Esophagus squamous epithelium (tissue), 5 donors: ENCODE measurements at regions not wholly inside any gene's neighbourhood (a gene's known extent, or its start where the extent isn't known, plus 50 kb on each side); places are given as distances from the start of the nearest gene placed in this dataset.
"Not testable (repeated sequence)": the region's sequence is repeated elsewhere in the genome, so short reads cannot be mapped to it uniquely, and the experiment has no call there.

Experiments
- DNase-seq: peaks from one replicate; lab custom pipeline; 2025; lab: John Stamatoyannopoulos, UW
- H3K27ac ChIP-seq, 4 donors: fragments of 200-600 bp; sonication (generic); one replicate each; pipeline ENCODE4 v1.5.1; 2016 to 2019; ENCODE audit warnings: mild to moderate bottlenecking in 1 of 4
- H3K27me3 ChIP-seq, 4 donors: fragments of 200-600 bp; sonication (generic); 1 replicate in 3 of 4; 2 replicates in 1 of 4; pipeline versions ENCODE4 v1.5.1 to v1.6.0; 2017 to 2021; ENCODE audit warnings: antibody characterized with exemption in 1 of 4
- H3K36me3 ChIP-seq, 3 donors: fragments of 200-600 bp; sonication (generic); one replicate each; pipeline ENCODE4 v1.5.1; 2016 to 2019
- H3K4me1 ChIP-seq, 3 donors: fragments of 200-600 bp; sonication (generic); one replicate each; pipeline ENCODE4 v1.5.1; 2017 to 2019
- H3K4me3 ChIP-seq, 4 donors: fragments of 200-600 bp; sonication (generic); 1 replicate in 3 of 4; 2 replicates in 1 of 4; pipeline ENCODE4 v1.5.1; 2016 to 2019; ENCODE audit warnings: mild to moderate bottlenecking in 2 of 4, moderate library complexity in 1 of 4
- H3K9me3 ChIP-seq, 3 donors: fragments of 200-600 bp; sonication (generic); one replicate each; pipeline ENCODE4 v1.5.1; 2016 to 2019
- POLR2A ChIP-seq, 4 donors: fragments of 450-650 bp; IDR thresholded peaks; one replicate each; pipeline ENCODE4 v1.6.1; 2017; ENCODE audit warnings: antibody characterized with exemption in 4 of 4, mild to moderate bottlenecking in 4 of 4, moderate library complexity in 3 of 4
- WGBS, 2 donors: methylation state at CpG; one replicate each; pipeline ENCODE4 v1.1.5; 2018; 5-methylcytosine and 5-hydroxymethylcytosine counted together
- intact Hi-C: fragments of 100-400 bp; cut with DNase I; formaldehyde crosslinking; loops from one replicate; pipeline ENCODE4 v1.15.0; 2022
- TF ChIP-seq, protein P1 (sequence below), 6 experiments: fragments of 450-650 bp in 4 of 6; fragments of 200-600 bp in 2 of 6; sonication (generic) in 2 of 6; IDR thresholded peaks; one replicate each; pipeline ENCODE4 v1.5.1; 2016 to 2019; ENCODE audit warnings: antibody characterized with exemption in 6 of 6, mild to moderate bottlenecking in 4 of 6, moderate library complexity in 4 of 6
- donor health status: DM: yes; HTN: yes; CAD: no.

DNA sequence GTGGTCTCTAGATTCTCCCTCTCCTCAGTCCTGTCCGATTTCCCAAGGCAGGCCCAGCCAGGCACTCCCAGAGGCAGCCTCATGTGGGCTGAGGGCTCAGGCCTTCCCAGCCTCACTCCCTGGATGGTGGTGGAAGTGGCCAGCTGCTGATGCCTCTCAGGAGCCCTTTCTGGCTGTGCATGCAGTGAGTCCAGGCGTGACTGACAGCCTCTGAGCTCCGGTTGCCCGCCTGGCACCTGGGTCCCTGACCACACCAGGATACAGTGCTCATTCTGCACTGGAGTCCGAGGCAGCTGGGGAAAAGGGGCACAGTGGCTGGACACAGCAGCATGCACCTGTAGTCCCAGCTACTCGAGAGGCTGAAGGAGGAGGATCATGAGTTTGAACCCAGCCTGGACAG, 132.6 kb downstream of the CUL2 start:
- Histone ChIP-seq H3K9me3 (no peaks in the 10 kb centered on the region), H3K27me3 (no peaks in the 10 kb centered on the region), H3K36me3 (no peaks in the 10 kb centered on the region), H3K4me3 (no peak overlapping the region), H3K27ac (no peak overlapping the region), H3K4me1 (peaks cover 13 to 41% (median 16%) of the 10 kb centered on the region in 3 donors)
- DNase-seq: no peak
- TF ChIP-seq, protein P1, sequence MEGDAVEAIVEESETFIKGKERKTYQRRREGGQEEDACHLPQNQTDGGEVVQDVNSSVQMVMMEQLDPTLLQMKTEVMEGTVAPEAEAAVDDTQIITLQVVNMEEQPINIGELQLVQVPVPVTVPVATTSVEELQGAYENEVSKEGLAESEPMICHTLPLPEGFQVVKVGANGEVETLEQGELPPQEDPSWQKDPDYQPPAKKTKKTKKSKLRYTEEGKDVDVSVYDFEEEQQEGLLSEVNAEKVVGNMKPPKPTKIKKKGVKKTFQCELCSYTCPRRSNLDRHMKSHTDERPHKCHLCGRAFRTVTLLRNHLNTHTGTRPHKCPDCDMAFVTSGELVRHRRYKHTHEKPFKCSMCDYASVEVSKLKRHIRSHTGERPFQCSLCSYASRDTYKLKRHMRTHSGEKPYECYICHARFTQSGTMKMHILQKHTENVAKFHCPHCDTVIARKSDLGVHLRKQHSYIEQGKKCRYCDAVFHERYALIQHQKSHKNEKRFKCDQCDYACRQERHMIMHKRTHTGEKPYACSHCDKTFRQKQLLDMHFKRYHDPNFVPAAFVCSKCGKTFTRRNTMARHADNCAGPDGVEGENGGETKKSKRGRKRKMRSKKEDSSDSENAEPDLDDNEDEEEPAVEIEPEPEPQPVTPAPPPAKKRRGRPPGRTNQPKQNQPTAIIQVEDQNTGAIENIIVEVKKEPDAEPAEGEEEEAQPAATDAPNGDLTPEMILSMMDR (IDR thresholded peaks at IDR 0.05): no peak
- TF ChIP-seq POLR2A (IDR thresholded peaks at IDR 0.05): no peak
- intact Hi-C loops: no loop called here
- 80 to 87% methylated on average over 3 to 5 of the region's 6 CpGs for WGBS, 2 donors

- WGBS, 2 donors: 71 to 93% methylated on average over 3 of the region's 3 CpGs
- no peak for TF ChIP-seq POLR2A (IDR thresholded peaks at IDR 0.05)
- TF ChIP-seq, protein P1 (IDR thresholded peaks at IDR 0.05): no peak
- H3K27me3 ChIP-seq: no peaks in the 10 kb centered on the region
- H3K27ac ChIP-seq: no peak overlapping the region
- no peaks in the 10 kb centered on the region for H3K9me3 ChIP-seq
- no peaks in the 10 kb centered on the region for H3K36me3 ChIP-seq
- no peak overlapping the region for H3K4me3 ChIP-seq
- H3K4me1 ChIP-seq: peaks cover 13 to 49% (median 16%) of the 10 kb centered on the region in 3 donors
- no peak for DNase-seq
- intact Hi-C loops: no loop called here
Measured at GRCh38 chr10:34956756-34957155, 133.4 kb downstream of the CUL2 start.

DNA sequence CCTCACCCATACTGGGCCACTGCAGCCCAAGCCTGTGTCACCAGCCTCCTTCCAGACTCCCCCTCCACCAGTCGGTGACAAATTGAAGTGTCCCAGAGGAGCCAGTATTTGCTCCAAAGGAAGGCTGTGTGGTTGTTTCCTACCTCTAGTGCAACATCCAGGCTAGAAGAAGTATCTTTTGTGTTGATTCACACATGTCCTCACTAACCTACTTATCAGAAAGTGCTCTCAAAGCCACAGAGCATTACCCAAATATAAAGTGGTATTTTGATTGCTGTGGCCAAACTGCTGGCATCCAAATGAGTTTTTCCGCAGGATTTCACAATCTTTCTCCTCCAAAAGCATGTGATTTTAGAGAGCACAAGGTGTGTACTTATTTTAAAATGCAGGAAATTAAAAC, 134.8 kb downstream of the CUL2 start:
- WGBS, 2 donors: 18 to 47% methylated on average over 1 to 2 of the region's 2 CpGs
- intact Hi-C loops: no loop called here
- Histone ChIP-seq H3K36me3 (no peaks in the 10 kb centered on the region), H3K4me1 (peaks cover 13 to 52% (median 16%) of the 10 kb centered on the region in 3 donors), H3K27me3 (no peaks in the 10 kb centered on the region), H3K27ac (peak overlapping the region; percentile 67 to 78 (median 72)), H3K9me3 (no peaks in the 10 kb centered on the region), H3K4me3 (no peak overlapping the region)
- DNase-seq: no peak
- TF ChIP-seq, protein P1 (IDR thresholded peaks at IDR 0.05): no peak
- TF ChIP-seq POLR2A (IDR thresholded peaks at IDR 0.05): no peak

DNA sequence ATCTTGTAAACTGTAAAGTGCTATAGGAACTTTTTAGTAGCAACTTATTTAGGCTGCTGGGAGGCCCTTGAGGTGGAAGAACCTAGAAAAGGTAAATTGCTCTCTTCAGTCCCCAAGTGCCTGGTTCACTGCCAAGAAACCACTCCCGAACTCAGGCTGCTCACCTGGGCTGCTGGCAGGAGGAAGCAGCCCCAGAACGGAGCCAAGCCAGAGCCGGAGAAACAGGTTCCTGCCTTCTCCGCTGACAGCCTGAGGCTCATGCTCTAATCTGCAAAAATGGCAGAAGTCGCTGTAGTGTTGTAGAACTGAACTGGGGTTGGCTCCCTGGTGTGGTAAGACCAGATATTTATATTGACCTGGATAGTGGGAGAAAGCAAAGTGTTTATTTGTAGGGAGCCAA, 136.0 kb downstream of the CUL2 start:
- peak; percentile 8 for DNase-seq
- no peak for TF ChIP-seq POLR2A (IDR thresholded peaks at IDR 0.05)
- TF ChIP-seq, protein P1 (IDR thresholded peaks at IDR 0.05): peak in 1 of 6 experiments; percentile 12
- Histone ChIP-seq H3K4me3 (no peak overlapping the region), H3K9me3 (no peaks in the 10 kb centered on the region), H3K4me1 (peaks cover 13 to 52% (median 16%) of the 10 kb centered on the region in 3 donors), H3K27ac (peak overlapping the region; percentile 41 to 78 (median 71)), H3K36me3 (no peaks in the 10 kb centered on the region), H3K27me3 (no peaks in the 10 kb centered on the region)
- 12 to 34% methylated on average over 5 of the region's 5 CpGs for WGBS, 2 donors
- intact Hi-C loops: no loop called here

- DNase-seq, H3K36me3 ChIP-seq, H3K4me3 ChIP-seq, H3K27me3 ChIP-seq, H3K27ac ChIP-seq, intact Hi-C loops, H3K9me3 ChIP-seq: not testable (repeated sequence)
- peaks cover 13 to 49% (median 16%) of the 10 kb centered on the region in 3 donors for H3K4me1 ChIP-seq
- 64 to 72% methylated on average over 9 to 10 of the region's 11 CpGs for WGBS, 2 donors
Measured at GRCh38 chr10:34951263-34951887, 136.3 kb upstream of the PARD3 start.

GRCh38 chr10:34945951-34946522, 130.9 kb upstream of the PARD3 start:
- H3K36me3 ChIP-seq, H3K27me3 ChIP-seq, H3K4me3 ChIP-seq, intact Hi-C loops, H3K27ac ChIP-seq, DNase-seq, H3K9me3 ChIP-seq: not testable (repeated sequence)
- peaks cover 8 to 19% (median 14%) of the 10 kb centered on the region in 3 donors for H3K4me1 ChIP-seq
- WGBS, 2 donors: 89 to 94% methylated on average over 9 of the region's 9 CpGs
